Uterus (tissue), 2 donors: ENCODE measurements at regions not wholly inside any gene's neighbourhood (a gene's known extent, or its start where the extent isn't known, plus 50 kb on each side); places are given as distances from the start of the nearest gene placed in this dataset.

ENCODE experiments used
- POLR2A ChIP-seq, 2 donors: fragments of 450-650 bp; IDR thresholded peaks; one replicate each; pipeline ENCODE4 v1.6.1; 2016; ENCODE audit warnings: antibody characterized with exemption in 2 of 2, mild to moderate bottlenecking in 1 of 2, moderate library complexity in 1 of 2
- TF ChIP-seq, protein P1 (sequence below), 4 experiments: fragments of 200-600 bp in 2 of 4; fragments of 450-650 bp in 2 of 4; sonication (generic) in 2 of 4; IDR thresholded peaks; one replicate each; pipeline ENCODE4 v1.5.1; 2016 to 2019; ENCODE audit warnings: antibody characterized with exemption in 4 of 4, mild to moderate bottlenecking in 2 of 4, moderate library complexity in 1 of 4

DNA sequence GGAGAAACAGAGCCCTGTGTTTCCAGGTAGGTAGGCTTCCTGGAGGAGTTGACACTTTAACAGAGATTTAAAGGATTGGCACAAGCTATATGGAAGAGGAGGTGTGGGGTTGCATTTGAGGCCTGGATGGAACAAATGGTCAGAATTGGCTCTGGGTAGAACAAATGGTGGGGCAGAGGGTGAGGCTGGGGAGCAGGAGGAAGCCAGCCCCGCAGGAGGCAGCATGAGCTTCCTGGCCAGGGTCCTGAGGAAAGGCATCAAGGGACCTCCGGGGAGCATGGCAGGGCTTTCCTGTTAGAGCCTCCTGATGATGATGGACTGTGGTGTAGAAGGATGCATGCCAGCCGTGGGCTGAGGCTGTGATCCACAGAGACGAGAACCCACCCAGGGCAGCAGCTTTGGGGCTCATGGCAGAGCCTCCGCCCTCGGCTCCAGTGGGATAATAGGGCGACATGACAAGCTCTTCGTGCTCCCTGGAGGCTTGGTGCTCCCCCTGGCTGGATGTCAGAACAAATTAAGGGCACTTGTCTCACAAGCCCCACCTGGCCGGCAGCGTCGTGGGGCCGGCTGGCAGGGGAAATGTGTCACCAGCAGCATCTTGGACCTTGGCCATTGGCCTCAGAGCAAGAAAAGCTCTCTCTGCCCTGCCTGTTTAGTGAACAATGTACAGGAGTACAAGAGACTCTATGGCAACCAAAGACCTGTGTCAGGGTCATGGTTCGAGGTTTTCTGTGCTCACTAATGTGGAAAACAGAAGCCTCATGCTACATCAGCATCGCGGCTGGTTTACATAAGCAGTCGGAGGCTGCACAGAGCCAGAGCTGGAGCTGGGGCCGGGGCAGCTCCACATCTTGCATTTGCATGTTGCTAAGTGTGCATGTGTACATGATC lies 153.5 kb downstream of the MYCN start:
- TF ChIP-seq, protein P1, sequence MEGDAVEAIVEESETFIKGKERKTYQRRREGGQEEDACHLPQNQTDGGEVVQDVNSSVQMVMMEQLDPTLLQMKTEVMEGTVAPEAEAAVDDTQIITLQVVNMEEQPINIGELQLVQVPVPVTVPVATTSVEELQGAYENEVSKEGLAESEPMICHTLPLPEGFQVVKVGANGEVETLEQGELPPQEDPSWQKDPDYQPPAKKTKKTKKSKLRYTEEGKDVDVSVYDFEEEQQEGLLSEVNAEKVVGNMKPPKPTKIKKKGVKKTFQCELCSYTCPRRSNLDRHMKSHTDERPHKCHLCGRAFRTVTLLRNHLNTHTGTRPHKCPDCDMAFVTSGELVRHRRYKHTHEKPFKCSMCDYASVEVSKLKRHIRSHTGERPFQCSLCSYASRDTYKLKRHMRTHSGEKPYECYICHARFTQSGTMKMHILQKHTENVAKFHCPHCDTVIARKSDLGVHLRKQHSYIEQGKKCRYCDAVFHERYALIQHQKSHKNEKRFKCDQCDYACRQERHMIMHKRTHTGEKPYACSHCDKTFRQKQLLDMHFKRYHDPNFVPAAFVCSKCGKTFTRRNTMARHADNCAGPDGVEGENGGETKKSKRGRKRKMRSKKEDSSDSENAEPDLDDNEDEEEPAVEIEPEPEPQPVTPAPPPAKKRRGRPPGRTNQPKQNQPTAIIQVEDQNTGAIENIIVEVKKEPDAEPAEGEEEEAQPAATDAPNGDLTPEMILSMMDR (IDR thresholded peaks at IDR 0.05), result no peak
- TF ChIP-seq POLR2A (IDR thresholded peaks at IDR 0.05), result no peak
